Activated CD4-positive, alpha-beta memory T cell treated with anti-CD3 and anti-CD28 coated beads, Interleukin-2, amount 10 ng/mL, durations not matched to agents 7 days and 5 days (primary cell): ENCODE measurements at regions not wholly inside any gene's neighbourhood (a gene's known extent, or its start where the extent isn't known, plus 50 kb on each side); places are given as distances from the start of the nearest gene placed in this dataset.

ENCODE experiments used
- CTCF ChIA-PET: fragments of 350-600 bp; sonication (Branson Sonifier 250); formaldehyde crosslinking; loops from one replicate; lab custom pipeline; 2021; ENCODE audit warnings: antibody characterized with exemption, inconsistent platforms; lab: Charles Lee
- POLR2A ChIA-PET: fragments of 350-600 bp; sonication (Branson Sonifier 250); formaldehyde crosslinking; loops from one replicate; lab custom pipeline; 2021; ENCODE audit warnings: antibody characterized with exemption; lab: Charles Lee
- DNase-seq: peaks from one replicate; pipeline ENCODE4 v3.0.0-alpha.2; 2020
- H3K27ac Mint-ChIP-seq: one replicate; pipeline ENCODE4 v1.8.0; 2021; ENCODE audit warnings: mild to moderate bottlenecking, mixed read lengths
- H3K27me3 Mint-ChIP-seq: one replicate; pipeline ENCODE4 v1.8.0; 2021; ENCODE audit warnings: mixed read lengths
- H3K36me3 Mint-ChIP-seq: one replicate; pipeline ENCODE4 v1.8.0; 2021; ENCODE audit warnings: low read depth, mixed read lengths
- H3K4me1 Mint-ChIP-seq: one replicate; pipeline ENCODE4 v1.8.0; 2021; ENCODE audit warnings: mixed read lengths
- H3K4me3 Mint-ChIP-seq: one replicate; pipeline ENCODE4 v1.8.0; 2021; ENCODE audit warnings: mild to moderate bottlenecking, mixed read lengths
- H3K9me3 Mint-ChIP-seq: one replicate; pipeline ENCODE4 v1.8.0; 2021; ENCODE audit warnings: mixed read lengths

- Mint-ChIP-seq H3K36me3 (no peaks in the 10 kb centered on the region), H3K27ac (no peak overlapping the region), H3K27me3 (peaks cover 4% of the 10 kb centered on the region), H3K9me3 (no peaks in the 10 kb centered on the region), H3K4me3 (no peak overlapping the region), H3K4me1 (no peaks in the 10 kb centered on the region)
- CTCF ChIA-PET = no interaction called here
- POLR2A ChIA-PET = no interaction called here
- no peak for DNase-seq
Observed at GRCh38 chr2:238793801-238794449, 54.0 kb upstream of the TWIST2 start.

- ChIA-PET CTCF (no interaction called here), POLR2A (no interaction called here)
- Mint-ChIP-seq H3K36me3 (no peaks in the 10 kb centered on the region), H3K27ac (no peak overlapping the region), H3K9me3 (no peaks in the 10 kb centered on the region), H3K4me3 (no peak overlapping the region), H3K4me1 (no peaks in the 10 kb centered on the region), H3K27me3 (peaks cover 9% of the 10 kb centered on the region)
- DNase-seq = no peak
Observed at GRCh38 chr2:238796223-238796885, 51.5 kb upstream of the TWIST2 start.

GRCh38 chr2:238797537-238797936 lies 50.3 kb upstream of the TWIST2 start:
- Mint-ChIP-seq H3K27ac (no peak overlapping the region), H3K27me3 (peaks cover 12% of the 10 kb centered on the region), H3K4me1 (no peaks in the 10 kb centered on the region), H3K9me3 (no peaks in the 10 kb centered on the region), H3K36me3 (no peaks in the 10 kb centered on the region), H3K4me3 (no peak overlapping the region)
- no peak for DNase-seq
- ChIA-PET CTCF (interaction anchor here (0.6 kb wide), 1 partner anchor 12 kb away, joined by 3 read pairs; no protein-coding TSS in a partner anchor), POLR2A (no interaction called here)
